Transverse colon (tissue), 4 donors: ENCODE measurements at regions not wholly inside any gene's neighbourhood (a gene's known extent, or its start where the extent isn't known, plus 50 kb on each side); places are given as distances from the start of the nearest gene placed in this dataset.
"Not testable (repeated sequence)": the region's sequence is repeated elsewhere in the genome, so short reads cannot be mapped to it uniquely, and the experiment has no call there.

Source experiments
- DNase-seq: peaks from one replicate; pipeline ENCODE4 v3.0.0-alpha.2; 2019
- H3K27ac ChIP-seq, 4 donors: fragments of 200-600 bp; sonication (generic); 2 replicates each; pipeline ENCODE4 v1.5.1; 2016 to 2018; ENCODE audit warnings: inconsistent platforms in 4 of 4
- H3K27me3 ChIP-seq: fragments of 200-600 bp; sonication (generic); 2 replicates; pipeline ENCODE4 v1.5.1; 2017; ENCODE audit warnings: inconsistent platforms
- H3K36me3 ChIP-seq, 4 donors: fragments of 200-600 bp; sonication (generic); 2 replicates each; pipeline ENCODE4 v1.5.1; 2017 to 2019; ENCODE audit warnings: inconsistent platforms in 4 of 4
- H3K4me1 ChIP-seq, 4 donors: fragments of 200-600 bp; sonication (generic); 2 replicates each; pipeline ENCODE4 v1.5.1; 2017 to 2020; ENCODE audit warnings: inconsistent platforms in 4 of 4
- H3K4me3 ChIP-seq, 4 donors: fragments of 200-600 bp; sonication (generic); 1 replicate in 1 of 4; 2 replicates in 3 of 4; pipeline versions ENCODE4 v1.5.1 to v1.6.1; 2017 to 2019; ENCODE audit warnings: inconsistent platforms in 4 of 4
- H3K9me3 ChIP-seq, 2 donors: fragments of 200-600 bp; sonication (generic); 2 replicates each; pipeline ENCODE4 v1.5.1; 2017 to 2019; ENCODE audit warnings: inconsistent platforms in 2 of 2
- CTCF ChIP-seq, 5 experiments: fragments of 200-600 bp in 3 of 5; fragments of 450-650 bp in 2 of 5; sonication (generic) in 3 of 5; IDR thresholded peaks; 1 replicate in 2 of 5; 2 replicates in 3 of 5; pipeline ENCODE4 v1.5.1; 2016 to 2017; ENCODE audit warnings: antibody characterized with exemption in 5 of 5, inconsistent platforms in 3 of 5, mild to moderate bottlenecking in 2 of 5, moderate library complexity in 1 of 5
- EP300 ChIP-seq: sonication (generic); formaldehyde crosslinking; IDR thresholded peaks from one replicate; pipeline ENCODE4 v1.6.1; 2017; ENCODE audit warnings: antibody characterized with exemption, low read depth
- POLR2A ChIP-seq: fragments of 450-650 bp; IDR thresholded peaks from one replicate; pipeline ENCODE4 v1.6.1; 2016; ENCODE audit warnings: antibody characterized with exemption, mild to moderate bottlenecking, moderate library complexity
- POLR2AphosphoS5 ChIP-seq, 3 donors: sonication (generic); formaldehyde crosslinking; IDR thresholded peaks; one replicate each; pipeline ENCODE4 v1.6.1; 2016; ENCODE audit warnings: antibody characterized with exemption in 3 of 3
- WGBS, 2 donors: methylation state at CpG; one replicate each; pipeline ENCODE4 v1.1.5; 2018; ENCODE audit warnings: low coverage in 1 of 2; 5-methylcytosine and 5-hydroxymethylcytosine counted together
- in situ Hi-C, 4 donors: fragments of 200-750 bp; cut with MboI; loops; one replicate each; pipeline versions ENCODE4 v1.15.0 to v1.15.1; 2017; ENCODE audit warnings: low sequenced_read_pairs in 3 of 4, low pct_ligation_motif_present in 1 of 4, low pct_unique_long_range_greater_than_20kb in 1 of 4
- intact Hi-C: fragments of 100-400 bp; cut with DNase I; formaldehyde crosslinking; loops from one replicate; pipeline ENCODE4 v1.15.1; 2023; ENCODE audit warnings: low total_unique reads

GRCh38 chr18:75728621-75729020, 301.1 kb upstream of the SMIM21 start:
- no peaks in the 10 kb centered on the region for H3K4me1 ChIP-seq
- no peak overlapping the region for H3K4me3 ChIP-seq
- TF ChIP-seq EP300 (no peak), POLR2AphosphoS5 (IDR thresholded peaks at IDR 0.05) (no peak), CTCF (IDR thresholded peaks at IDR 0.05) (no peak), POLR2A (no peak)
- in situ Hi-C loops, result loop anchor here in 1 of 4 donors (25.0 kb wide), 1 partner anchor 91 kb away; no protein-coding TSS in a partner anchor
- no peak for DNase-seq
- no peaks in the 10 kb centered on the region for H3K9me3 ChIP-seq
- 81 to 84% methylated on average over 7 of the region's 7 CpGs for WGBS, 2 donors
- no peaks in the 10 kb centered on the region for H3K27me3 ChIP-seq
- H3K36me3 ChIP-seq, result no peaks in the 10 kb centered on the region
- H3K27ac ChIP-seq, result no peak overlapping the region
- intact Hi-C loops, result no loop called here

GRCh38 chr18:75727456-75727855, 300.0 kb upstream of the SMIM21 start:
- H3K27ac ChIP-seq, result no peak overlapping the region
- H3K36me3 ChIP-seq, result no peaks in the 10 kb centered on the region
- H3K4me3 ChIP-seq, result no peak overlapping the region
- H3K4me1 ChIP-seq, result no peaks in the 10 kb centered on the region
- no peaks in the 10 kb centered on the region for H3K27me3 ChIP-seq
- 50 to 74% methylated on average over 1 to 7 of the region's 7 CpGs for WGBS, 2 donors
- TF ChIP-seq EP300 (no peak), CTCF (IDR thresholded peaks at IDR 0.05) (peak in 3 of 5 experiments; percentile 13 to 24 (median 23))
- intact Hi-C loops, result no loop called here
- peak; percentile 14 for DNase-seq
- in situ Hi-C loops, result loop anchor here in 1 of 4 donors (25.0 kb wide), 1 partner anchor 90 kb away; no protein-coding TSS in a partner anchor
- no peaks in the 10 kb centered on the region for H3K9me3 ChIP-seq

- DNase-seq, result no peak
- Histone ChIP-seq H3K27ac (no peak overlapping the region), H3K4me3 (no peak overlapping the region), H3K4me1 (no peaks in the 10 kb centered on the region), H3K27me3 (no peaks in the 10 kb centered on the region), H3K9me3 (no peaks in the 10 kb centered on the region), H3K36me3 (no peaks in the 10 kb centered on the region)
- intact Hi-C loops (no loop called here), in situ Hi-C loops (no loop called here)
- TF ChIP-seq POLR2AphosphoS5 (IDR thresholded peaks at IDR 0.05), result no peak
- TF ChIP-seq POLR2A, result no peak
- no peak for TF ChIP-seq CTCF (IDR thresholded peaks at IDR 0.05)
- TF ChIP-seq EP300, result no peak
- WGBS, 2 donors, result 74% methylated on average over 4 to 10 of the region's 10 CpGs
Measured at GRCh38 chr18:75723521-75724340, 296.2 kb upstream of the SMIM21 start.

GRCh38 chr18:75714766-75715165, 287.3 kb upstream of the SMIM21 start:
- 66 to 76% methylated on average over 3 of the region's 3 CpGs for WGBS, 2 donors

GRCh38 chr18:75712124-75712867, 284.8 kb upstream of the SMIM21 start:
- H3K36me3 ChIP-seq, intact Hi-C loops, H3K27ac ChIP-seq, H3K9me3 ChIP-seq, DNase-seq, H3K4me3 ChIP-seq, in situ Hi-C loops, H3K4me1 ChIP-seq, H3K27me3 ChIP-seq: not testable (repeated sequence)
- 91% methylated on average over 24 of the region's 24 CpGs; no CpG with 5 or more reads in 1 of the 2 donors for WGBS, 2 donors

More at GRCh38 chr18:75714766-75715165, 287.3 kb upstream of the SMIM21 start:
- H3K27ac ChIP-seq, result no peak overlapping the region
- in situ Hi-C loops, result no loop called here
- DNase-seq, result no peak
- no peaks in the 10 kb centered on the region for H3K36me3 ChIP-seq
- no peaks in the 10 kb centered on the region for H3K4me1 ChIP-seq
- H3K27me3 ChIP-seq, result no peaks in the 10 kb centered on the region
- H3K9me3 ChIP-seq, result no peaks in the 10 kb centered on the region
- intact Hi-C loops, result no loop called here
- H3K4me3 ChIP-seq, result no peak overlapping the region
- TF ChIP-seq CTCF (IDR thresholded peaks at IDR 0.05) (no peak), EP300 (no peak), POLR2AphosphoS5 (IDR thresholded peaks at IDR 0.05) (no peak), POLR2A (no peak)
